IMR-90 (cell line): ENCODE measurements at regions not wholly inside any gene's neighbourhood (a gene's known extent, or its start where the extent isn't known, plus 50 kb on each side); places are given as distances from the start of the nearest gene placed in this dataset.

ENCODE experiments used
- ATAC-seq: fragments of 200-7000 bp; cut with Tn5 transposase; 2 replicates; pipeline ENCODE4 v1.9.1; 2020; ENCODE audit warnings: low read depth, mild to moderate bottlenecking, moderate library complexity
- BruUV-seq: library from RNA; stranded (reverse); fragments of 400-500 nt; replicated peaks from 2 replicates; lab custom pipeline; 2021; lab: Mats Ljungman, UMichigan
- CTCF ChIA-PET: fragments of 300-600 bp; formaldehyde crosslinking; extraction: SDS; loops from one replicate; lab custom pipeline; 2021; ENCODE audit warnings: antibody characterized with exemption; lab: Yijun Ruan, JAX
- POLR2A ChIA-PET: fragments of 300-600 bp; sonication (Branson Sonifier 250); formaldehyde crosslinking; loops from one replicate; lab custom pipeline; 2022; ENCODE audit warnings: antibody characterized with exemption; ENCODE audit not compliant: unreplicated experiment; lab: Charles Lee
- DNase-seq: peaks from one replicate; pipeline ENCODE4 v3.0.0; 2013
- H2AFZ ChIP-seq: replicated peaks from 2 replicates; pipeline ENCODE3; 2013; ENCODE audit warnings: low read length, mild to moderate bottlenecking; ENCODE audit not compliant: poor library complexity
- H2AK5ac ChIP-seq: 2 replicates; pipeline ENCODE4 v1.6.1; 2013; ENCODE audit warnings: low read depth, low read length, inconsistent platforms
- H2AK9ac ChIP-seq: replicated peaks from 2 replicates; pipeline ENCODE3; 2013; ENCODE audit warnings: mild to moderate bottlenecking, low read depth, low read length, moderate library complexity; ENCODE audit not compliant: poor library complexity
- H2BK120ac ChIP-seq: 2 replicates; pipeline ENCODE4 v1.6.1; 2013; ENCODE audit warnings: low read depth, low read length, inconsistent platforms
- H2BK15ac ChIP-seq: 3 replicates; pipeline ENCODE4 v1.6.1; 2013; ENCODE audit warnings: low read depth, low read length, inconsistent platforms
- H2BK20ac ChIP-seq: 2 replicates; pipeline ENCODE4 v1.6.1; 2013; ENCODE audit warnings: low read depth, mild to moderate bottlenecking, inconsistent platforms, low read length, moderate library complexity
- H2BK5ac ChIP-seq: 2 replicates; pipeline ENCODE4 v1.6.1; 2013; ENCODE audit warnings: mild to moderate bottlenecking, low read depth, low read length, inconsistent platforms; ENCODE audit not compliant: poor library complexity, severe bottlenecking
- H3K14ac ChIP-seq: replicated peaks from 2 replicates; pipeline ENCODE4 v1.6.1; 2013; ENCODE audit warnings: low read depth, low read length, inconsistent platforms
- H3K18ac ChIP-seq: 2 replicates; pipeline ENCODE4 v1.6.1; 2013; ENCODE audit warnings: low read depth, low read length, control low read depth
- H3K23ac ChIP-seq: 2 replicates; pipeline ENCODE4 v1.6.1; 2013; ENCODE audit warnings: low read depth, low read length, inconsistent platforms
- H3K27ac ChIP-seq: 2 replicates; pipeline ENCODE4 v1.5.1; 2013; ENCODE audit warnings: mild to moderate bottlenecking, control low read depth, low read length; ENCODE audit not compliant: insufficient read depth
- H3K27me3 ChIP-seq: 2 replicates; pipeline ENCODE4 v1.6.1; 2013; ENCODE audit warnings: low read length; ENCODE audit not compliant: control insufficient read depth, insufficient read depth
- H3K36me3 ChIP-seq: 2 replicates; pipeline ENCODE4 v1.6.1; 2013; ENCODE audit warnings: low read length, mixed read lengths; ENCODE audit not compliant: control insufficient read depth, insufficient read depth
- H3K4ac ChIP-seq: 2 replicates; pipeline ENCODE4 v1.6.1; 2013; ENCODE audit warnings: low read depth, low read length, inconsistent platforms
- H3K4me1 ChIP-seq: 2 replicates; pipeline ENCODE4 v1.6.1; 2013; ENCODE audit warnings: low read length, mixed read lengths; ENCODE audit not compliant: control insufficient read depth, insufficient read depth
- H3K4me2 ChIP-seq: 2 replicates; pipeline ENCODE4 v1.6.1; 2013; ENCODE audit warnings: low read depth, mild to moderate bottlenecking, control low read depth, low read length, moderate library complexity
- H3K4me3 ChIP-seq: 2 replicates; pipeline ENCODE4 v1.5.1; 2013; ENCODE audit warnings: low read depth, mild to moderate bottlenecking, control low read depth, low read length, moderate library complexity; ENCODE audit not compliant: insufficient read depth
- H3K56ac ChIP-seq: 2 replicates; pipeline ENCODE4 v1.6.1; 2013; ENCODE audit warnings: low read length, inconsistent platforms; ENCODE audit not compliant: insufficient read depth; ENCODE audit errors: extremely low read depth
- H3K79me1 ChIP-seq, 2 experiments: 2 replicates each; pipeline ENCODE4 v1.6.1; 2013; ENCODE audit warnings: low read length in 2 of 2, inconsistent platforms in 1 of 2, low read depth in 1 of 2
- H3K9ac ChIP-seq: 2 replicates; pipeline ENCODE4 v1.6.1; 2013; ENCODE audit warnings: low read depth, low read length, control low read depth
- H3K9me1 ChIP-seq: 2 replicates; pipeline ENCODE4 v1.6.1; 2013; ENCODE audit warnings: low read length, inconsistent platforms; ENCODE audit not compliant: insufficient read depth
- H3K9me3 ChIP-seq: 2 replicates; pipeline ENCODE4 v1.6.1; 2013; ENCODE audit warnings: low read length; ENCODE audit not compliant: control insufficient read depth, insufficient read depth
- H4K20me1 ChIP-seq: 2 replicates; pipeline ENCODE4 v1.6.1; 2013; ENCODE audit warnings: low read length, inconsistent platforms; ENCODE audit not compliant: insufficient read depth
- H4K5ac ChIP-seq: 2 replicates; pipeline ENCODE4 v1.6.1; 2013; ENCODE audit warnings: mild to moderate bottlenecking, low read depth, low read length, control low read depth
- H4K8ac ChIP-seq, 2 experiments: 2 replicates each; pipeline ENCODE4 v1.6.1; 2013; ENCODE audit warnings: low read depth in 2 of 2, low read length in 2 of 2, control low read depth in 1 of 2, inconsistent platforms in 1 of 2
- H4K91ac ChIP-seq: 2 replicates; pipeline ENCODE4 v1.6.1; 2013; ENCODE audit warnings: low read depth, low read length, inconsistent platforms; ENCODE audit not compliant: insufficient read depth
- BHLHE40 ChIP-seq: fragments of 150-350 bp; IDR thresholded peaks from 2 replicates; pipeline ENCODE4 v1.6.1; 2016; ENCODE audit warnings: mild to moderate bottlenecking, low read depth, low read length
- CHD1 ChIP-seq: IDR thresholded peaks from 2 replicates; pipeline ENCODE4 v1.6.1; 2012; ENCODE audit warnings: low read depth, low read length, improper control_type of control experiment
- ELK1 ChIP-seq: fragments of 150-350 bp; IDR thresholded peaks from 2 replicates; pipeline ENCODE4 v1.6.1; 2016; ENCODE audit warnings: low read depth, mild to moderate bottlenecking, low read length, moderate library complexity, borderline replicate concordance
- MAFK ChIP-seq: IDR thresholded peaks from 2 replicates; pipeline ENCODE4 v1.6.1; 2012; ENCODE audit warnings: low read depth, low read length, improper control_type of control experiment
- MAZ ChIP-seq: IDR thresholded peaks from 2 replicates; pipeline ENCODE4 v1.6.1; 2012; ENCODE audit warnings: low read depth, mild to moderate bottlenecking, low read length, improper control_type of control experiment, moderate library complexity, borderline replicate concordance
- MXI1 ChIP-seq: IDR thresholded peaks from 2 replicates; pipeline ENCODE4 v1.6.1; 2012; ENCODE audit warnings: low read depth, mild to moderate bottlenecking, low read length, moderate library complexity, borderline replicate concordance
- NFE2L2 ChIP-seq: fragments of 150-350 bp; IDR thresholded peaks from 2 replicates; pipeline ENCODE4 v1.6.1; 2016; ENCODE audit warnings: low read depth, mild to moderate bottlenecking, low read length
- POLR2A ChIP-seq: IDR thresholded peaks from 2 replicates; pipeline ENCODE4 v1.6.1; 2012; ENCODE audit warnings: mild to moderate bottlenecking, low read depth, low read length
- RFX5 ChIP-seq: IDR thresholded peaks from 2 replicates; pipeline ENCODE4 v1.8.0; 2012; ENCODE audit warnings: low read depth, mild to moderate bottlenecking, low read length, moderate library complexity
- SMC3 ChIP-seq: fragments of 150-350 bp; IDR thresholded peaks from 2 replicates; pipeline ENCODE4 v1.6.1; 2016; ENCODE audit warnings: low read depth, mild to moderate bottlenecking, antibody characterized with exemption, low read length, moderate library complexity
- WGBS, 2 experiments: methylation state at CpG; one replicate each; pipeline versions ENCODE4 v1.1.5 to v1.1.7; 2013; ENCODE audit warnings: missing lambda C conversion rate in 2 of 2; ENCODE audit not compliant: insufficient read length in 1 of 2; ENCODE audit errors: extremely low coverage in 2 of 2; 5-methylcytosine and 5-hydroxymethylcytosine counted together
- dilution Hi-C: fragments of 300-500 bp; cut with HindIII; formaldehyde crosslinking; loops from one replicate; pipeline ENCODE4 v1.14.3; 2018; ENCODE audit warnings: low sequenced_read_pairs; ENCODE audit not compliant: unreplicated experiment
- in situ Hi-C: fragments of 300-500 bp; cut with MboI; formaldehyde crosslinking; loops from 3 replicates; pipeline ENCODE4 v1.14.3; 2019; ENCODE audit warnings: low sequenced_read_pairs, inconsistent platforms, mixed read lengths
- intact Hi-C: fragments of 100-400 bp; cut with micrococcal nuclease; formaldehyde crosslinking; loops from 2 replicates; pipeline ENCODE4 v1.10.0; 2022
- TF ChIP-seq, protein P1 (sequence below): fragments of 150-350 bp; IDR thresholded peaks from 2 replicates; pipeline ENCODE4 v1.6.1; 2017; ENCODE audit warnings: mild to moderate bottlenecking, antibody characterized with exemption, low read length, low read depth
- TF ChIP-seq, protein P2 (sequence below): conservative IDR thresholded peaks from 2 replicates; pipeline ENCODE4 v1.5.1; 2012; ENCODE audit warnings: mild to moderate bottlenecking, low read depth, low read length, improper control_type of control experiment

- Histone ChIP-seq H3K23ac (no peak overlapping the region), H4K8ac (no peak overlapping the region), H2BK20ac (no peak overlapping the region), H3K56ac (no peak overlapping the region), H3K4ac (no peak overlapping the region), H3K9me3 (no peaks in the 10 kb centered on the region), H3K27me3 (peaks cover 7% of the 10 kb centered on the region), H3K4me1 (no peaks in the 10 kb centered on the region), H2AK5ac (no peak overlapping the region), H3K4me2 (no peak overlapping the region), H4K20me1 (no peaks in the 10 kb centered on the region), H3K36me3 (no peaks in the 10 kb centered on the region), H3K14ac (no peak overlapping the region), H4K91ac (no peak overlapping the region), H4K5ac (no peak overlapping the region), H2AFZ (no peak overlapping the region), H3K18ac (no peak overlapping the region), H3K79me1 (no peaks in the 10 kb centered on the region), H3K4me3 (no peak overlapping the region), H2BK5ac (no peak overlapping the region), H3K9me1 (no peaks in the 10 kb centered on the region), H3K27ac (no peak overlapping the region), H2BK15ac (no peak overlapping the region), H2AK9ac (no peak overlapping the region), H3K9ac (no peak overlapping the region), H2BK120ac (no peak overlapping the region)
- TF ChIP-seq POLR2A (no peak), SMC3 (no peak), MXI1 (no peak), MAZ (no peak), RFX5 (no peak), ELK1 (no peak), NFE2L2 (no peak), BHLHE40 (no peak), MAFK (no peak), CHD1 (no peak)
- TF ChIP-seq, protein P1, sequence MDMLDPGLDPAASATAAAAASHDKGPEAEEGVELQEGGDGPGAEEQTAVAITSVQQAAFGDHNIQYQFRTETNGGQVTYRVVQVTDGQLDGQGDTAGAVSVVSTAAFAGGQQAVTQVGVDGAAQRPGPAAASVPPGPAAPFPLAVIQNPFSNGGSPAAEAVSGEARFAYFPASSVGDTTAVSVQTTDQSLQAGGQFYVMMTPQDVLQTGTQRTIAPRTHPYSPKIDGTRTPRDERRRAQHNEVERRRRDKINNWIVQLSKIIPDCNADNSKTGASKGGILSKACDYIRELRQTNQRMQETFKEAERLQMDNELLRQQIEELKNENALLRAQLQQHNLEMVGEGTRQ = no peak
- TF ChIP-seq, protein P2, sequence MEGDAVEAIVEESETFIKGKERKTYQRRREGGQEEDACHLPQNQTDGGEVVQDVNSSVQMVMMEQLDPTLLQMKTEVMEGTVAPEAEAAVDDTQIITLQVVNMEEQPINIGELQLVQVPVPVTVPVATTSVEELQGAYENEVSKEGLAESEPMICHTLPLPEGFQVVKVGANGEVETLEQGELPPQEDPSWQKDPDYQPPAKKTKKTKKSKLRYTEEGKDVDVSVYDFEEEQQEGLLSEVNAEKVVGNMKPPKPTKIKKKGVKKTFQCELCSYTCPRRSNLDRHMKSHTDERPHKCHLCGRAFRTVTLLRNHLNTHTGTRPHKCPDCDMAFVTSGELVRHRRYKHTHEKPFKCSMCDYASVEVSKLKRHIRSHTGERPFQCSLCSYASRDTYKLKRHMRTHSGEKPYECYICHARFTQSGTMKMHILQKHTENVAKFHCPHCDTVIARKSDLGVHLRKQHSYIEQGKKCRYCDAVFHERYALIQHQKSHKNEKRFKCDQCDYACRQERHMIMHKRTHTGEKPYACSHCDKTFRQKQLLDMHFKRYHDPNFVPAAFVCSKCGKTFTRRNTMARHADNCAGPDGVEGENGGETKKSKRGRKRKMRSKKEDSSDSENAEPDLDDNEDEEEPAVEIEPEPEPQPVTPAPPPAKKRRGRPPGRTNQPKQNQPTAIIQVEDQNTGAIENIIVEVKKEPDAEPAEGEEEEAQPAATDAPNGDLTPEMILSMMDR = no peak
- no peak for DNase-seq
- POLR2A ChIA-PET = no interaction called here
- ATAC-seq = no peak
- dilution Hi-C loops (no loop called here), in situ Hi-C loops (no loop called here), intact Hi-C loops (no loop called here)
- BruUV-seq = no TSS peak
- CTCF ChIA-PET = no interaction called here
- WGBS, 2 experiments = 0% methylated on average over 1 of the region's 2 CpGs; no CpG with 5 or more reads in 1 of the 2 experiments
Observed at GRCh38 chr3:13690636-13691035, 141.7 kb downstream of the FBLN2 start.
